K562 (cell line): ENCODE measurements at regions not wholly inside any gene's neighbourhood (a gene's known extent, or its start where the extent isn't known, plus 50 kb on each side); places are given as distances from the start of the nearest gene placed in this dataset.

Experiments used
- HNRNPK ChIP-seq: fragments of 200-400 bp; formaldehyde crosslinking; IDR thresholded peaks from one replicate; pipeline ENCODE4 v1.6.1; 2018; ENCODE audit warnings: mild to moderate bottlenecking, low read depth, low read length; ENCODE audit not compliant: poor library complexity, severe bottlenecking
- MYC ChIP-seq, 2 experiments: fragments of 250-450 bp in 1 of 2; sonication (Bioruptor Pico) in 1 of 2; IDR thresholded peaks; 2 replicates each; pipeline versions ENCODE4 v1.5.1 to v1.6.1; 2012 to 2021; ENCODE audit warnings: low read depth in 2 of 2, borderline replicate concordance in 1 of 2, improper control_type of control experiment in 1 of 2, low read length in 1 of 2, mild to moderate bottlenecking in 1 of 2, moderate library complexity in 1 of 2
- NCOA2 ChIP-seq, 2 experiments: fragments of 450-650 bp; IDR thresholded peaks; 2 replicates each; pipeline ENCODE4 v1.6.1; 2018; ENCODE audit warnings: mild to moderate bottlenecking in 2 of 2, moderate library complexity in 1 of 2; ENCODE audit not compliant: partially characterized antibody in 2 of 2
- NR2C1 ChIP-seq, 2 experiments: fragments of 450-650 bp; IDR thresholded peaks; 2 replicates each; pipeline ENCODE4 v1.6.1; 2017; ENCODE audit warnings: mild to moderate bottlenecking in 2 of 2, antibody characterized with exemption in 1 of 2, inconsistent platforms in 1 of 2, missing compliant biosample characterization in 1 of 2, missing genetic modification characterization in 1 of 2
- PHB ChIP-seq: fragments of 250-450 bp; sonication (Bioruptor Pico); IDR thresholded peaks from 2 replicates; pipeline ENCODE4 v1.5.0; 2021
- RB1 ChIP-seq: fragments of 450-650 bp; IDR thresholded peaks from 2 replicates; pipeline ENCODE4 v1.6.1; 2017; ENCODE audit warnings: low read depth, mild to moderate bottlenecking
- SETDB1 ChIP-seq: IDR thresholded peaks from one replicate; pipeline ENCODE4 v1.6.1; 2012; ENCODE audit warnings: low read length, control low read depth, inconsistent platforms
- SMAD1 ChIP-seq: fragments of 150-350 bp; IDR thresholded peaks from 2 replicates; pipeline ENCODE4 v1.6.1; 2014; ENCODE audit warnings: low read length, low read depth; ENCODE audit not compliant: partially characterized antibody
- TAF1 ChIP-seq: IDR thresholded peaks from 2 replicates; pipeline ENCODE4 v1.6.1; 2011; ENCODE audit warnings: mild to moderate bottlenecking, low read length, moderate library complexity; ENCODE audit not compliant: insufficient read depth, control insufficient read depth, severe bottlenecking; ENCODE audit errors: extremely low read depth
- ZC3H8 ChIP-seq: fragments of 450-650 bp; IDR thresholded peaks from 2 replicates; pipeline ENCODE4 v1.6.1; 2017
- TF ChIP-seq, protein P1 (sequence below): fragments of 250-450 bp; sonication (Bioruptor Pico); IDR thresholded peaks from 2 replicates; pipeline ENCODE4 v1.4.0; 2020
- TF ChIP-seq, protein P2 (sequence below): fragments of 200-400 bp; formaldehyde crosslinking; IDR thresholded peaks from 2 replicates; pipeline ENCODE4 v1.6.1; 2017; ENCODE audit warnings: mild to moderate bottlenecking, low read depth, low read length, moderate library complexity

DNA sequence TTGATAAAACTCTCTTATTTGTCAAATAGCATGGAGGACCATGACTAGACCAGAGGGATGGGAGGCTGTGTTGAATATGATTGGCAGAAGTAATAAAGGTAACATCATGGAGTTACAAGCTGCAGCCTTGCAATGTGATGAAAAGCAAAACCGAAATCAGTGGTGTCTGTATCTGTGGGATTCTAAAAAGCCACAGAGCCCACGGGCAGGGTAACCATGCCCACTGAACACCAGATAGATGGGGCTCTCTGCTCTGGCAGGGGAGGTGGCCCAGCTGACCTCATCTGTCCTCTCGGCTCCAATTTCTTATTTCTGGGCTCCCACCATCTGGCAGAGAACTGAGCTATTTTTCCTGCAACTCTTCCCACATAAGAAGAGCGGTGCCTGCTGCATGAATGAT lies 1072.2 kb downstream of the GATA3 start (continued):
- TF ChIP-seq NR2C1 (IDR thresholded peaks at IDR 0.05) = no peak
- no peak for TF ChIP-seq NR2C1 (tag; IDR thresholded peaks at IDR 0.05)
- TF ChIP-seq, protein P1, sequence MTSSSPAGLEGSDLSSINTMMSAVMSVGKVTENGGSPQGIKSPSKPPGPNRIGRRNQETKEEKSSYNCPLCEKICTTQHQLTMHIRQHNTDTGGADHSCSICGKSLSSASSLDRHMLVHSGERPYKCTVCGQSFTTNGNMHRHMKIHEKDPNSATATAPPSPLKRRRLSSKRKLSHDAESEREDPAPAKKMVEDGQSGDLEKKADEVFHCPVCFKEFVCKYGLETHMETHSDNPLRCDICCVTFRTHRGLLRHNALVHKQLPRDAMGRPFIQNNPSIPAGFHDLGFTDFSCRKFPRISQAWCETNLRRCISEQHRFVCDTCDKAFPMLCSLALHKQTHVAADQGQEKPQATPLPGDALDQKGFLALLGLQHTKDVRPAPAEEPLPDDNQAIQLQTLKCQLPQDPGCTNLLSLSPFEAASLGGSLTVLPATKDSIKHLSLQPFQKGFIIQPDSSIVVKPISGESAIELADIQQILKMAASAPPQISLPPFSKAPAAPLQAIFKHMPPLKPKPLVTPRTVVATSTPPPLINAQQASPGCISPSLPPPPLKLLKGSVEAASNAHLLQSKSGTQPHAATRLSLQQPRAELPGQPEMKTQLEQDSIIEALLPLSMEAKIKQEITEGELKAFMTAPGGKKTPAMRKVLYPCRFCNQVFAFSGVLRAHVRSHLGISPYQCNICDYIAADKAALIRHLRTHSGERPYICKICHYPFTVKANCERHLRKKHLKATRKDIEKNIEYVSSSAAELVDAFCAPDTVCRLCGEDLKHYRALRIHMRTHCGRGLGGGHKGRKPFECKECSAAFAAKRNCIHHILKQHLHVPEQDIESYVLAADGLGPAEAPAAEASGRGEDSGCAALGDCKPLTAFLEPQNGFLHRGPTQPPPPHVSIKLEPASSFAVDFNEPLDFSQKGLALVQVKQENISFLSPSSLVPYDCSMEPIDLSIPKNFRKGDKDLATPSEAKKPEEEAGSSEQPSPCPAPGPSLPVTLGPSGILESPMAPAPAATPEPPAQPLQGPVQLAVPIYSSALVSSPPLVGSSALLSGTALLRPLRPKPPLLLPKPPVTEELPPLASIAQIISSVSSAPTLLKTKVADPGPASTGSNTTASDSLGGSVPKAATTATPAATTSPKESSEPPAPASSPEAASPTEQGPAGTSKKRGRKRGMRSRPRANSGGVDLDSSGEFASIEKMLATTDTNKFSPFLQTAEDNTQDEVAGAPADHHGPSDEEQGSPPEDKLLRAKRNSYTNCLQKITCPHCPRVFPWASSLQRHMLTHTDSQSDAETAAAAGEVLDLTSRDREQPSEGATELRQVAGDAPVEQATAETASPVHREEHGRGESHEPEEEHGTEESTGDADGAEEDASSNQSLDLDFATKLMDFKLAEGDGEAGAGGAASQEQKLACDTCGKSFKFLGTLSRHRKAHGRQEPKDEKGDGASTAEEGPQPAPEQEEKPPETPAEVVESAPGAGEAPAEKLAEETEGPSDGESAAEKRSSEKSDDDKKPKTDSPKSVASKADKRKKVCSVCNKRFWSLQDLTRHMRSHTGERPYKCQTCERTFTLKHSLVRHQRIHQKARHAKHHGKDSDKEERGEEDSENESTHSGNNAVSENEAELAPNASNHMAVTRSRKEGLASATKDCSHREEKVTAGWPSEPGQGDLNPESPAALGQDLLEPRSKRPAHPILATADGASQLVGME = no peak
- TF ChIP-seq PHB = no peak
- no peak for TF ChIP-seq SETDB1
- no peak for TF ChIP-seq RB1
- TF ChIP-seq, protein P2, sequence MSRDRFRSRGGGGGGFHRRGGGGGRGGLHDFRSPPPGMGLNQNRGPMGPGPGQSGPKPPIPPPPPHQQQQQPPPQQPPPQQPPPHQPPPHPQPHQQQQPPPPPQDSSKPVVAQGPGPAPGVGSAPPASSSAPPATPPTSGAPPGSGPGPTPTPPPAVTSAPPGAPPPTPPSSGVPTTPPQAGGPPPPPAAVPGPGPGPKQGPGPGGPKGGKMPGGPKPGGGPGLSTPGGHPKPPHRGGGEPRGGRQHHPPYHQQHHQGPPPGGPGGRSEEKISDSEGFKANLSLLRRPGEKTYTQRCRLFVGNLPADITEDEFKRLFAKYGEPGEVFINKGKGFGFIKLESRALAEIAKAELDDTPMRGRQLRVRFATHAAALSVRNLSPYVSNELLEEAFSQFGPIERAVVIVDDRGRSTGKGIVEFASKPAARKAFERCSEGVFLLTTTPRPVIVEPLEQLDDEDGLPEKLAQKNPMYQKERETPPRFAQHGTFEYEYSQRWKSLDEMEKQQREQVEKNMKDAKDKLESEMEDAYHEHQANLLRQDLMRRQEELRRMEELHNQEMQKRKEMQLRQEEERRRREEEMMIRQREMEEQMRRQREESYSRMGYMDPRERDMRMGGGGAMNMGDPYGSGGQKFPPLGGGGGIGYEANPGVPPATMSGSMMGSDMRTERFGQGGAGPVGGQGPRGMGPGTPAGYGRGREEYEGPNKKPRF = no peak
- TF ChIP-seq NCOA2 (IDR thresholded peaks at IDR 0.05; ENCODE audit: partially characterized antibody in 2 of 2) = no peak
- no peak for TF ChIP-seq HNRNPK
- TF ChIP-seq ZC3H8 = no peak
- no peak for TF ChIP-seq TAF1
- TF ChIP-seq SMAD1 = no peak
- TF ChIP-seq MYC (IDR thresholded peaks at IDR 0.05; ENCODE audit: low read depth, low read length) = no peak
- TF ChIP-seq MYC (CRISPR knock-in tag; IDR thresholded peaks at IDR 0.05; ENCODE audit: borderline replicate concordance, low read depth) = no peak
